SK-N-MC (cell line): ENCODE measurements at regions not wholly inside any gene's neighbourhood (a gene's known extent, or its start where the extent isn't known, plus 50 kb on each side); places are given as distances from the start of the nearest gene placed in this dataset.
"Not testable (repeated sequence)": the region's sequence is repeated elsewhere in the genome, so short reads cannot be mapped to it uniquely, and the experiment has no call there.

Experiments
- DNase-seq: peaks from one replicate; pipeline ENCODE4 v3.0.0-alpha.2; 2011; ENCODE audit warnings: low read depth, low spot score
- H3K27ac ChIP-seq: fragments of 200-600 bp; sonication (generic); 2 replicates; pipeline ENCODE4 v1.5.1; 2016; ENCODE audit warnings: mixed run types
- H3K36me3 ChIP-seq: fragments of 200-600 bp; sonication (generic); 2 replicates; pipeline ENCODE4 v1.6.1; 2017; ENCODE audit warnings: antibody characterized with exemption, low read length, mixed read lengths; ENCODE audit not compliant: insufficient read depth
- H3K4me3 ChIP-seq: fragments of 200-600 bp; sonication (generic); 2 replicates; pipeline ENCODE4 v1.5.1; 2016
- H3K9ac ChIP-seq: fragments of 200-600 bp; sonication (generic); 2 replicates; pipeline ENCODE4 v1.8.0; 2017; ENCODE audit warnings: mixed run types, mixed read lengths; ENCODE audit not compliant: insufficient read length
- H3K9me3 ChIP-seq: fragments of 200-600 bp; sonication (generic); 2 replicates; pipeline ENCODE4 v1.6.1; 2017; ENCODE audit warnings: low read depth, mild to moderate bottlenecking, antibody characterized with exemption, low read length, moderate library complexity, mixed read lengths
- EZH2 ChIP-seq: fragments of 200-600 bp; sonication (generic); IDR thresholded peaks from one replicate; pipeline ENCODE4 v1.6.1; 2017; ENCODE audit warnings: antibody characterized with exemption
- FOXP2 ChIP-seq: optimal IDR thresholded peaks from 2 replicates; pipeline ENCODE3; 2011; ENCODE audit warnings: mild to moderate bottlenecking, moderate library complexity; ENCODE audit not compliant: insufficient read depth; ENCODE audit errors: extremely low read length, control extremely low read depth
- POLR2AphosphoS5 ChIP-seq: IDR thresholded peaks from 2 replicates; pipeline ENCODE4 v1.6.1; 2012; ENCODE audit warnings: mild to moderate bottlenecking, low read depth, low read length, borderline replicate concordance

DNA sequence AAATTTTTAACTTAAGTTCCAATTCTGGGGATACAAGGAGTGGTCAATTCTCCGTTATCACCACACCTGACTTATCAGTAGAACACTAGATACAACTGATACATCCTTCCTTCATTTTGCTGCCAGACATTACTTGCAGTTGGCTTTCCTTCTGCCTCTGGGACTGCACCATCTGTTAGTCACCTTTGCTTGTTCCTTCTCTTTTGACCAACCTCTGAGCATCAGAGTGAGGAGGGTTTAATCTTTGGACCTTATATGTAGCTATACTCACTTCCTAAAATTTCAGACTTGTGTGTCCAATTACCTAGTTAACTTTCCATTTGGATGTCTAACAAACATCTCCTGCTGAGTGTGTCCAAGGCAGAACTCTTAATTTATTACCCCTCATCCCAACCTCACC is 330.7 kb downstream of the PTTG2 start:
- H3K4me3 ChIP-seq = no peak overlapping the region
- no peak overlapping the region for H3K27ac ChIP-seq
- DNase-seq = no peak
- no peak overlapping the region for H3K9ac ChIP-seq
- TF ChIP-seq FOXP2 (no peak), POLR2AphosphoS5 (no peak), EZH2 (no peak)
- H3K36me3 ChIP-seq = no peaks in the 10 kb centered on the region
- no peaks in the 10 kb centered on the region for H3K9me3 ChIP-seq

DNA sequence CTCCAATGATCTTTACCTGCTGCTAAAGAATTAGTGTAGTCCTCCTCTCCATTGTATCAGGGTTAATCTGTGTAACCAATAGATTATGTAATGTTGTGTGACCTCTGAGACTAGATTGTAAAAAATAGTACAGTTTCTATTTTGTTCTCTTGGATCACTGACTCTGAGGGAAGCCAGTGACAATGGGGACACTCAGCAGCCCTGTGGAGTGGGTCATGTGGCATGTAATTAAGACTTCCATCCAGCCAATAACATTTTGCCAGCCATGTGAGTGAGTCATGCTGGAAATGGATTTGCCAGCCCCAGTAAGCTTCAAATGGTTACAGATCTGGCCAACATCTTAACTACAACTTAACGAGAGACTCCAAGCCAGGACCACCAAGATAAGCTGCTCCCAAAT is 332.3 kb downstream of the PTTG2 start:
- no peaks in the 10 kb centered on the region for H3K36me3 ChIP-seq
- DNase-seq = no peak
- no peak overlapping the region for H3K9ac ChIP-seq
- H3K27ac ChIP-seq = no peak overlapping the region
- TF ChIP-seq EZH2 (no peak), POLR2AphosphoS5 (no peak), FOXP2 (no peak)
- no peak overlapping the region for H3K4me3 ChIP-seq
- no peaks in the 10 kb centered on the region for H3K9me3 ChIP-seq

DNA sequence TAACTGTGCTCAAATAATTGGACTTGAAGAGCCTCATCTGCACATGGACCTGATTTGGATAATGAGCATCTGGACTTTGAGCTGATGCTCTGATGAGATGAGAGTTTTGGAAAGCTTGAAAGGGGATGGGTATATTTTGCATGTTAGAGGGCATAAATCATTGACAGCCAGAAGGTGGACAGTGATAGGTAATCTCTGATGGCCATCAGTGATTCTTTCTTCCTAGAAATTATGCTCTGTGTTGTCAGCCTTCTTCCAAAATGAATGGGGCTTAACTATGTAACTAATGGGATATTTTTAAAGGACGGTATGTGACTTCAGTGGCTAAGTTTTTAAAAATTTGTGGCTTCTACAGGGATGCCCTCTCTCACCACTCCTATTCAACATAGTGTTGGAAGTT is 334.0 kb downstream of the PTTG2 start:
- no peak for DNase-seq
- Histone ChIP-seq H3K4me3 (no peak overlapping the region), H3K27ac (no peak overlapping the region), H3K36me3 (no peaks in the 10 kb centered on the region), H3K9ac (no peak overlapping the region), H3K9me3 (no peaks in the 10 kb centered on the region)
- TF ChIP-seq EZH2 (no peak), FOXP2 (no peak), POLR2AphosphoS5 (no peak)

DNA sequence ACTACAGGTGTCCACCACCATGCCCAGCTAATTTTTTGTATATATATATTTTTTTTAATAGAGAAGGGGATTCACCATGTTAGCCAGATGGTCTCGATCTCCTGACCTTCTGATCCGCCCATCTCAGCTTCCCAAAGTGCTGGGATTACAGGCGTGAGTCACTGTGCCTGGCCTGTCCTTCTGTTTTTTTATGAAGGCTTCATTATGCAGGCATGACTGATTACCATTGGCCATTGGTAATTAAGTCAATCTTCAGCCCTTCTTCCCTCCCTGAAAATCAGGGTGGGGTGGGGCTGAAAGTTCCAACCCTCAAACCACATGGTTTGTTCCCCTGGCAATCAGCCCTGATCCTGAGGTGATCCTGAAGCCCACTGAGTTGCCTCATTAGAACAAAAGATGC is 336.9 kb downstream of the PTTG2 start:
- Histone ChIP-seq H3K9ac (no peak overlapping the region), H3K27ac (no peak overlapping the region)

DNA sequence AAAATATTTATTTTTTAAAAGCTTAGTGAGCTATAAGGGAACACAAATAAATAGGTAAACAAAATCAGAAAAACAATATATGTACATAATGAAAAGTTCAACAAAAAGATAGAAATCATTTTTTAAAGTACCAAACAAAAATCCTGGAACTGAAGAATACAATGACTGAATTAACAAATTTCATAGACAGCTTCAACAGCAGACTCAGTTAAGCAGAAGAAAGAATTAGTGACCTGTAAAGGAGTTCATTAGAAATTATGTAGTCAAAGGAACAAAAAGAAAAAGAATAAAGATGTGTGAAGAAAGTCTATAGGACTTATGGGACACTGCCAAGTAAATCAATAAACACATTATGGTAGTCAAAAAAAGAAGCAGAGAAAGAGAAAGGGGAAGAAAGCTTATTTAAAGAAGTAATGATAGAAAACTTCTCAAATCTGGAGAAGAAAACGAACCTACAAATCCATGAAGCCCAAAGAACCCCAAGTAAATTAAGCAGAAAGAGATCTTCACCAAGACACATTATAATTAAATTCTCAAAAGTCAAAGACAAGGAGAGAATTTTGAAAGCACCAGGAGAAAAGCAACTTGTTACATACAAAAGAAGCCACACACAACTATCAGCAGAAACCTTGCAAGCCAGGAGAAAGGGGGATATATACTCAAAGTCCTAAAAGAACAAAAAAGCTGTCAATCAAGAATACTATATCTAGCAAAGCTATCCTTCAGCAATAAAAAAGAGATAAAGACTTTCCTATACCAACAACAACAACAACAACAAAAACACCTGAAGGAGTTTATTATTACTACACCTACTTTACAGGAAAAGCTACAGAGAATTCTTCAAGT is 338.9 kb downstream of the PTTG2 start:
- H3K9ac ChIP-seq = no peak overlapping the region
- TF ChIP-seq FOXP2 (no peak), POLR2AphosphoS5 (no peak), EZH2 (no peak)
- no peak for DNase-seq

More for the DNA sequence above, 336.9 kb downstream of the PTTG2 start:
- no peak for DNase-seq
- TF ChIP-seq EZH2 (no peak), FOXP2 (no peak), POLR2AphosphoS5 (no peak)
- no peaks in the 10 kb centered on the region for H3K36me3 ChIP-seq
- no peak overlapping the region for H3K4me3 ChIP-seq
- H3K9me3 ChIP-seq = no peaks in the 10 kb centered on the region

DNA sequence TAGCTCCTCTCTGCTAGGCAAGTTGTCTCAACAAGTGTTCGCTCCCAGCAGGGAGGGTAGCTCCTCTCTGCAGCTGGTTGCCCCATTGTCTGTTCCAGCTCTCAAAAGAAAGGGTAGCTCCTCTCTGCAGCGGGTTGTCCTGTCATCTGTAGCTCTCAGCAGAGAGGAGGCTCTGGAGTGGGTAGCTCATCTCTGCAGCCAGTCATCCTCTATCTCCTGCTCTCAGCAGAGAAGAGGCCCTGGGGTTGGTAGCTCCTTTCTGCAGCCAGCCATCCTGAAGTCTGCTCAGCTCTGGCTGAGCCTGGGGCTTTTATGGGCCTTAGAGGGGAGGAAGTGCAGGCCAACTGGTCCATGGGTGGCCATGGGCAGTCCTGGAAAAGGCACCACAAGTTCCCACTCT is 342.7 kb downstream of the PTTG2 start:
- Histone ChIP-seq H3K9ac (no peak overlapping the region), H3K9me3 (no peaks in the 10 kb centered on the region)
- no peak for DNase-seq

More for the DNA sequence above, 338.9 kb downstream of the PTTG2 start:
- no peaks in the 10 kb centered on the region for H3K36me3 ChIP-seq
- no peak overlapping the region for H3K27ac ChIP-seq
- no peak overlapping the region for H3K4me3 ChIP-seq
- H3K9me3 ChIP-seq = no peaks in the 10 kb centered on the region

DNA sequence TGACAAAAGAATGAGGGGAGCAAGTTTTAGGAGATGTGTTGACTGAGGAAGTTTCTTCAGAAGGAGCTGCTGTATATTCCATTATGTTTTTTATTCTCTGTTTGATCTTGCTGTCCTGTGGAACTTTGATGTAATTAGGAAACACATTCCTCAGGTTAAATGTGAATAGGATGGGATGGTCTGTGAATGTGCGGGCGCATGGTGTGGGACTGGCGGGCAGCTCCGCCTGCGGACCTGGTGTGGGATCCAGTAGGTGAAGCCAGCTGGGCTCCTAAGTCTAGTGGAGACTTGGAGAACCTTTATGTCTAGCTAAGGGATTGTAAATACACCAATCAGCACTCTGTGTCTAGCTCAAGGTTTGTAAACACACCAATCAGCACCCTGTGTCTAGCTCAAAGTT is 344.3 kb downstream of the PTTG2 start:
- not testable (repeated sequence) for DNase-seq, H3K27ac ChIP-seq, H3K9ac ChIP-seq, H3K9me3 ChIP-seq, H3K4me3 ChIP-seq, H3K36me3 ChIP-seq

More for the DNA sequence above, 342.7 kb downstream of the PTTG2 start:
- no peak for TF ChIP-seq EZH2
- TF ChIP-seq POLR2AphosphoS5 = no peak
- no peak for TF ChIP-seq FOXP2
- Histone ChIP-seq H3K4me3 (no peak overlapping the region), H3K27ac (no peak overlapping the region), H3K36me3 (no peaks in the 10 kb centered on the region)

DNA sequence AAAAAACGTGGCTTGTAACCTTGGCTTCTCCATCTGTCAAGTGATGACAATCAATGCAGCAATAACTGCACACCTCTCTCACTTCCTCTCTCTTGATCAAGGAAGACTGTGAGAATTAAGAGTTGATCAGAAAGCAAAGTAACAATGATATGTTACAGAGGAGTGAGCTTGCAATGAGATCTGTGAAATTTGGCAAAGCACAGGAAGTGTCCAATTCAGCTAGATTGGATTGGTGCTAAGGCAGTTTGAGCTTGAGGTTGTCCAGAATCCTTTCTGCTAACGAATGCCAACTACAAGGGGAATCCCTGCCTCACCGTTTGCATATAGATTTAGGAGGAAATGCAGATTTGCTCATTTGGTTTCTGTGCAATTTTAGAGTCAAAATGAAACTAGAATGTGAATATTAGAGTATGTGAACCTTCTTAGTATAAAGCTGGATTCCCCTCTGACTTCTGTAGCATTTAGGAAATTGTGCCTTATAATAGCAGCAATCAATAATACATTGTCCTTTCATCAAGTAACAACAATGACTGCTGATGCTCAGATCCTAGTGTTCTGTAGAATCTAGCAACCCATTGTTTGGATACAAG is 346.4 kb downstream of the PTTG2 start:
- Histone ChIP-seq H3K4me3 (no peak overlapping the region), H3K36me3 (no peaks in the 10 kb centered on the region), H3K9ac (no peak overlapping the region), H3K27ac (no peak overlapping the region), H3K9me3 (no peaks in the 10 kb centered on the region)
- DNase-seq = no peak
- TF ChIP-seq POLR2AphosphoS5 (no peak), EZH2 (no peak), FOXP2 (no peak)

DNA sequence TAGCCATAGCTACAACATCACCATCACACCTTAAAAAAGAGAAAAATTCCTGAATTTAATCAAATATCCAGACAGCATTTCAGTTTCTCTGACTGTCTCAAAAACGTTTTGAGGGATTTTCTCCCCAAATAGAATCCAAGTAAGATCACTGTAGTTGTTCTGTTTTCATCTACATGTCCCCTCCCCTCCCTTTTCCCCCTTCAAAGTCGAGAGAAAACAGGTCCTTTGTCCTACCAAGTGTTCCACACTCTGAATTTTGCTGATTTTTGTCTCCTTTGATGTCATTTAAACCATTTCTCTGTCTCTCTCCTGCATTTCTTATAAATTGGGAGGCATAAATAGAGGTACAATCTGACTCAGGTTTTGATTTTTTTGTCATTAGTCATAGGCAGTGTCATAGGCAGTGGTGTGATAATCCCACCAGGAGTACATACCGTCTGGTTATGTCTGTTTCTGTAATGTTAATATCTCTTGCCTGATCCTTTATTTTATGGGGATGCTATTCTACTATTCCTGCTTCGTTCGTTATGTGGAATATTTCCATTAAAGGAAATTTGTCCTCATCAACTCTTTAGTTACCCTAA is 348.6 kb downstream of the PTTG2 start:
- no peaks in the 10 kb centered on the region for H3K9me3 ChIP-seq
- no peak for TF ChIP-seq FOXP2
- no peak for TF ChIP-seq POLR2AphosphoS5
- TF ChIP-seq EZH2 = no peak
- no peak overlapping the region for H3K9ac ChIP-seq
- H3K4me3 ChIP-seq = no peak overlapping the region
- H3K36me3 ChIP-seq = no peaks in the 10 kb centered on the region
- no peak overlapping the region for H3K27ac ChIP-seq
- DNase-seq = no peak
